PC-9 (cell line): ENCODE measurements at regions not wholly inside any gene's neighbourhood (a gene's known extent, or its start where the extent isn't known, plus 50 kb on each side); places are given as distances from the start of the nearest gene placed in this dataset.

Experiments
- BruUV-seq: library from RNA; stranded (reverse); fragments of 400-500 nt; replicated peaks from 2 replicates; lab custom pipeline; 2021; lab: Mats Ljungman, UMichigan
- CTCF ChIA-PET: fragments of 300-600 bp; sonication (Branson Sonifier 250); formaldehyde crosslinking; loops from one replicate; lab custom pipeline; 2022; ENCODE audit warnings: antibody characterized with exemption; lab: Charles Lee
- POLR2A ChIA-PET: fragments of 300-600 bp; sonication (Branson Sonifier 250); formaldehyde crosslinking; loops from one replicate; lab custom pipeline; 2022; ENCODE audit warnings: antibody characterized with exemption; ENCODE audit not compliant: unreplicated experiment; lab: Charles Lee
- DNase-seq, 2 experiments: peaks; one replicate each; pipeline versions ENCODE4 v3.0.0 to v3.0.0-alpha.2; 2015 to 2022; ENCODE audit warnings: mixed read lengths in 1 of 2
- H2AFZ ChIP-seq: fragments of 200-600 bp; sonication (generic); 2 replicates; pipeline ENCODE4 v1.8.1; 2017; ENCODE audit warnings: antibody characterized with exemption
- H3F3A ChIP-seq: fragments of 200-600 bp; sonication (generic); 2 replicates; pipeline ENCODE4 v1.8.1; 2017; ENCODE audit warnings: antibody characterized with exemption, mild to moderate bottlenecking, low read depth; ENCODE audit not compliant: insufficient read depth
- H3K27ac ChIP-seq: fragments of 200-600 bp; sonication (generic); 2 replicates; pipeline ENCODE4 v1.6.1; 2016; ENCODE audit warnings: mixed run types
- H3K27me3 ChIP-seq: fragments of 200-600 bp; sonication (generic); 2 replicates; pipeline ENCODE4 v1.6.1; 2016; ENCODE audit warnings: low read depth, mixed run types; ENCODE audit not compliant: insufficient read depth
- H3K36me3 ChIP-seq: fragments of 200-600 bp; sonication (generic); 2 replicates; pipeline ENCODE4 v1.6.1; 2016; ENCODE audit warnings: low read depth, mixed run types
- H3K4me1 ChIP-seq: fragments of 200-600 bp; sonication (generic); replicated peaks from 2 replicates; pipeline ENCODE4 v1.6.1; 2016; ENCODE audit warnings: mixed run types; ENCODE audit not compliant: insufficient read depth
- H3K4me2 ChIP-seq: fragments of 200-600 bp; sonication (generic); 2 replicates; pipeline ENCODE4 v1.6.1; 2017; ENCODE audit warnings: mixed run types
- H3K4me3 ChIP-seq: fragments of 200-600 bp; sonication (generic); 2 replicates; pipeline ENCODE4 v1.6.1; 2016; ENCODE audit warnings: mixed run types
- H3K79me2 ChIP-seq: fragments of 200-600 bp; sonication (generic); 2 replicates; pipeline ENCODE4 v1.6.1; 2017; ENCODE audit warnings: low read depth, mixed run types
- H3K9me2 ChIP-seq: fragments of 200-600 bp; sonication (generic); 2 replicates; pipeline ENCODE4 v1.8.1; 2017; ENCODE audit warnings: mild to moderate bottlenecking; ENCODE audit not compliant: insufficient read depth
- H3K9me3 ChIP-seq: fragments of 200-600 bp; sonication (generic); 2 replicates; pipeline ENCODE4 v1.8.1; 2016; ENCODE audit warnings: low read depth; ENCODE audit not compliant: insufficient read depth
- H4K20me1 ChIP-seq: fragments of 200-600 bp; sonication (generic); 2 replicates; pipeline ENCODE4 v1.8.1; 2017; ENCODE audit not compliant: insufficient read depth
- EZH2 ChIP-seq: fragments of 200-600 bp; sonication (generic); IDR thresholded peaks from 2 replicates; pipeline ENCODE4 v1.8.0; 2017; ENCODE audit warnings: antibody characterized with exemption, low read depth
- intact Hi-C: fragments of 100-400 bp; cut with micrococcal nuclease; formaldehyde crosslinking; loops from one replicate; pipeline ENCODE4 v1.10.0; 2022; ENCODE audit not compliant: unreplicated experiment
- TF ChIP-seq, protein P1 (sequence below): fragments of 200-600 bp; sonication (generic); conservative IDR thresholded peaks from 2 replicates; pipeline ENCODE4 v1.6.1; 2017; ENCODE audit warnings: mixed run types, antibody characterized with exemption, mild to moderate bottlenecking, moderate library complexity

DNA sequence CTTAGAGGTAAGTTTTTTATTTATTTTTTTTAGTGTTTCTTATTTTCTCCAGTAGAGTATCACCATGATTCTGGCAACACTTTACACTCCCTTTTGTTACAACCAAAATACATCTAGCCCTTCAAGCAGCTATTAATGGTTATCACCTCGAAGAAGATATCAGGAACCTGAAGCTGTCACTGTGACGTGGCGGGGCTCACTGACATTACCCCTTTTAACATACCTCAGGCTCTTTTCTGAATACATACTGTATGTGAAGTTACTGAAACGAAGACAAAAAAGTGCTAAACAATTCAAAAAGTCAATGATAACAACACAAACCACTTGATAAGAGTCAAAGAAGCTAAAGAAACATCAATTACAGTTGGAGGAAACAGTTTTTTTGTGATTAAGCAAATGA lies 1218.7 kb downstream of the EFNB2 start:
- POLR2A ChIA-PET = no interaction called here
- no peaks in the 10 kb centered on the region for H3K27me3 ChIP-seq
- H3K79me2 ChIP-seq = no peaks in the 10 kb centered on the region
- H2AFZ ChIP-seq = no peak overlapping the region
- no peaks in the 10 kb centered on the region for H3K9me2 ChIP-seq
- DNase-seq = no peak
- no peak overlapping the region for H3K4me2 ChIP-seq
- intact Hi-C loops = no loop called here
- no peak overlapping the region for H3K4me3 ChIP-seq
- H3K27ac ChIP-seq = no peak overlapping the region
- CTCF ChIA-PET = no interaction called here
- H3K9me3 ChIP-seq = no peaks in the 10 kb centered on the region
- H3K4me1 ChIP-seq = no peaks in the 10 kb centered on the region
- no TSS peak for BruUV-seq
- no peaks in the 10 kb centered on the region for H4K20me1 ChIP-seq
- TF ChIP-seq, protein P1, sequence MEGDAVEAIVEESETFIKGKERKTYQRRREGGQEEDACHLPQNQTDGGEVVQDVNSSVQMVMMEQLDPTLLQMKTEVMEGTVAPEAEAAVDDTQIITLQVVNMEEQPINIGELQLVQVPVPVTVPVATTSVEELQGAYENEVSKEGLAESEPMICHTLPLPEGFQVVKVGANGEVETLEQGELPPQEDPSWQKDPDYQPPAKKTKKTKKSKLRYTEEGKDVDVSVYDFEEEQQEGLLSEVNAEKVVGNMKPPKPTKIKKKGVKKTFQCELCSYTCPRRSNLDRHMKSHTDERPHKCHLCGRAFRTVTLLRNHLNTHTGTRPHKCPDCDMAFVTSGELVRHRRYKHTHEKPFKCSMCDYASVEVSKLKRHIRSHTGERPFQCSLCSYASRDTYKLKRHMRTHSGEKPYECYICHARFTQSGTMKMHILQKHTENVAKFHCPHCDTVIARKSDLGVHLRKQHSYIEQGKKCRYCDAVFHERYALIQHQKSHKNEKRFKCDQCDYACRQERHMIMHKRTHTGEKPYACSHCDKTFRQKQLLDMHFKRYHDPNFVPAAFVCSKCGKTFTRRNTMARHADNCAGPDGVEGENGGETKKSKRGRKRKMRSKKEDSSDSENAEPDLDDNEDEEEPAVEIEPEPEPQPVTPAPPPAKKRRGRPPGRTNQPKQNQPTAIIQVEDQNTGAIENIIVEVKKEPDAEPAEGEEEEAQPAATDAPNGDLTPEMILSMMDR = no peak
- no peak for TF ChIP-seq EZH2
- no peaks in the 10 kb centered on the region for H3K36me3 ChIP-seq
- H3F3A ChIP-seq = no peaks in the 10 kb centered on the region

DNA sequence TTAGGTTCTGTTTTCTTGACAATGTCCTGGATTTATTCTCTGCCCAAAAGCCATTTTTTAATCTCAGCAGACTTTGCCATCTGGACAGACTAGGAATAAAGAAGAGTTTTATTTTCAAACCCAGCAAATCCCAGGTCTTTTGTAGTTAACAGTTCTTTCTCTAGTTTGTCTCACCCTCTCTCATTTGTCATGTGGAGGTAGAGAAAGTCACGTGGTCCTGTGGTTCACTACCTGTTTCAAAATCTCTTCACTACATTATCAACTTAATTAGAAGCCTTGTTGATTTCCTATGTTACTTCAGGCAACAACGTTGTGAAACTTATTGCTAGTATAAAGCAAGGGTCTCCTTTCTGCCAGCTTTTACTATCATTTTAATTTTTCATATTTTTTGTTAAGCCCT lies 1222.6 kb downstream of the EFNB2 start:
- H3K27me3 ChIP-seq = no peaks in the 10 kb centered on the region
- H3K4me2 ChIP-seq = no peak overlapping the region
- H3K36me3 ChIP-seq = no peaks in the 10 kb centered on the region
- intact Hi-C loops = no loop called here
- H2AFZ ChIP-seq = no peak overlapping the region
- no peak for TF ChIP-seq EZH2
- TF ChIP-seq, protein P1 = no peak
- DNase-seq = no peak
- ChIA-PET CTCF (no interaction called here), POLR2A (no interaction called here)
- no peaks in the 10 kb centered on the region for H3K9me2 ChIP-seq
- H4K20me1 ChIP-seq = no peaks in the 10 kb centered on the region
- no peaks in the 10 kb centered on the region for H3F3A ChIP-seq
- no peak overlapping the region for H3K27ac ChIP-seq
- no TSS peak for BruUV-seq
- no peaks in the 10 kb centered on the region for H3K4me1 ChIP-seq
- H3K79me2 ChIP-seq = no peaks in the 10 kb centered on the region
- H3K9me3 ChIP-seq = 0 out of 2 replicates have a peak, but pooled peaks cover 6% of the 10 kb centered on the region
- no peak overlapping the region for H3K4me3 ChIP-seq

DNA sequence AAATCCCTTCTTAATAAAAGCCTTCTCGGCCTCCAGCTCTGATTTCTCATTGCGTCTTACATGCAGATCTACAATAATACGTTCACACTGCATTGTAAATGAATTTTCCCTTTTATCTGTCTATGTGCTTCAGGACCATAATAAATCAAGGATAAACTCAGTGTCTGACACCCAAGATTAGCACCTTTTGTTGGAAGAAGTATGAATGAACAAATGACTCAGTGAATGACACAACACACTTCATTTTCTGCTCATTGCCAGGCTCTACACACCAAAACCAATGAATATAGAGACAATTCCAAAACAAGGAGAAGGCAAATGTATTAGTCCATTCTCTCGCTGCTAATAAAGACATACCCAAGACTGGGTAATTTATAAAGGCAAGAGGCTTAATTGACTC lies 1224.4 kb downstream of the EFNB2 start:
- Histone ChIP-seq H3K36me3 (no peaks in the 10 kb centered on the region), H3K9me2 (no peaks in the 10 kb centered on the region), H3K9me3 (0 out of 2 replicates have a peak, but pooled peaks cover 6% of the 10 kb centered on the region), H3F3A (no peaks in the 10 kb centered on the region), H3K27ac (no peak overlapping the region), H3K27me3 (no peaks in the 10 kb centered on the region), H4K20me1 (no peaks in the 10 kb centered on the region), H3K4me3 (no peak overlapping the region), H3K79me2 (no peaks in the 10 kb centered on the region), H2AFZ (no peak overlapping the region), H3K4me1 (no peaks in the 10 kb centered on the region), H3K4me2 (no peak overlapping the region)
- TF ChIP-seq, protein P1 = no peak
- TF ChIP-seq EZH2 = no peak
- no peak for DNase-seq
- no TSS peak for BruUV-seq
- intact Hi-C loops = no loop called here
- POLR2A ChIA-PET = no interaction called here
- CTCF ChIA-PET = no interaction called here
